Tongue (tissue), 1 donor: ENCODE measurements at regions not wholly inside any gene's neighbourhood (a gene's known extent, or its start where the extent isn't known, plus 50 kb on each side); places are given as distances from the start of the nearest gene placed in this dataset.

Experiments used
- DNase-seq: peaks from one replicate; pipeline ENCODE4 v3.0.0-alpha.2; 2015

GRCh38 chr2:19784456-19784855 lies 117.3 kb downstream of the TTC32 start:
- DNase-seq, result no peak

DNA sequence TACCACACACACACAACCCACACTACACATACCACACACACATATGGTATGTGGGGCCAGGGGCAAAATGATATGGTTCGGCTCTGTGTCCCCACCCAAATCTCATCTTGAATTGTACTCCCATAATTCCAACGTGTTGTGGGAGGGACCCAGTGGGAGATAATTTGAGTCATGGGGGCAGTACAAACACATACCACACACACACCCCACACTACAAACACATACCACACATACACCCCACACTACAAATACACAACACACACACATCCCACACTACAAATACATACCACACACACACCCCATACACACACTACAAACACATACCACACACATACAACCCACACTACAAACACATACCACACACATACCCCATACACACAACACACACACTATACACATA lies 117.8 kb downstream of the TTC32 start:
- no peak for DNase-seq

DNA sequence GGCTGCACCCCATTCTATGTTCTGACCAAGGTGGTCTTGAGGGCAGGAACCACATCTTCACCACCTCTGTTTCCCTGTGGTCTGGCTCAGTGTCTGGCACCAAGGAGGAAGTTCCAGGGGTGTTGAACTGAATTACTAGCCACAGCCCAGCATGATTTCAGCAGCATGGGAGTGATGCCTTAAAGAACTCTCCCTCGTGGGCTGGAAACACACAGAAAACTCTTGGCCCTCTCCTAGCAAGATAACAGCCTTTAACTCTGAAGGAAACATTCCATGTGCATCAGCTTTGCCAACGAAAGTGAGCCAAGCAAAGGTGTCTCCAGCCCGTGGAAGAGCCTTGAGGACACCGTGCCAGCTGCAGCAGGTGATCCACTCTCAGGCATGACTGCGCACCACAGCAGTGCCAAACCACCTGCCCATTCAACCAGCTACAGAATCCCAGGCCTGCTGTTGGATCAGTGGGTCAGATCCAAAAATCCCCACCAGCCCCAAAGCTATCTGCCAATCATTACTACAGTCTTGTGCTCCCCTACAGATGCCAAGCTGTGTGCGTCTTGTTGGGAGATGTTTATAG lies 124.8 kb downstream of the TTC32 start:
- no peak for DNase-seq

DNA sequence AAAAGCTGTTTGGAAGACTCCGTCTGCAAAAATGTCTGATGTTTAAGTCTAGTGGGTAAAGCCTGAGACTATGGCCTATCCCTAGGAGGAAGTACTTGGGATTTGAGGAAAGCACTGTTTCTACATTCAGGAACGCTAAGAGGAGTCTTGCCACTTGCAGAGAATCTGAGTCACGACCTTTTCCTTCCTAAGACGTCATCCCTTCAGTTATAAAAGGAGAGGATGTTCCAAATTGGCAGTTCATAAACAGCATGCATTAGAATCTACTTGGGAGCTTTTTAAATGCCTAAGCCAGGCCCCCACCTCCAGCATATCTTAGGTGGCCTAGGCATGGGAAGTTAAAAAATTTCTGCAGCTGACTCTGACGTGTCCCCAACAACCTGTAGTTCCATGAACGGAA lies 125.9 kb downstream of the TTC32 start:
- no peak for DNase-seq

DNA sequence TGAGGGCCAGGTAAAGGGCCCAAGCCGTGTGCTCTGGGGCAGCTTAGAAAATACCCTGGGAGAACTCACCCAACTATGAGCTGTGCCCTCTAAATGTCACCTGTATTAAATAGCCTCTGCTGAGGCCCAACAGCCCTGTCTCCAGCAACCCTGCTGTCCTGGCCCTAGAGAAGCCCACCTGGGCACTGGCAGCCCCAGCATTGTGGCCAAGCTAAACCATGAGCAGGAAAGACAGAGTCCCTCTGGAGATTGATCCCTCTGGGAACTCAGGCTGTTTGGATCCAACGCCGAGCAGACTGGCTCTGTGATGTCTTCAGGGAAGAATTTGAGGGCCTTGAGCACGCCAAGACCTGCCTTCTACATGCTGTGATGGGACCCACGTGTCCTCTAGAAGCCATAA lies 126.5 kb downstream of the TTC32 start:
- no peak for DNase-seq

- peak; percentile 56 for DNase-seq
Observed at GRCh38 chr2:19774805-19775176, 127.0 kb downstream of the TTC32 start.

DNA sequence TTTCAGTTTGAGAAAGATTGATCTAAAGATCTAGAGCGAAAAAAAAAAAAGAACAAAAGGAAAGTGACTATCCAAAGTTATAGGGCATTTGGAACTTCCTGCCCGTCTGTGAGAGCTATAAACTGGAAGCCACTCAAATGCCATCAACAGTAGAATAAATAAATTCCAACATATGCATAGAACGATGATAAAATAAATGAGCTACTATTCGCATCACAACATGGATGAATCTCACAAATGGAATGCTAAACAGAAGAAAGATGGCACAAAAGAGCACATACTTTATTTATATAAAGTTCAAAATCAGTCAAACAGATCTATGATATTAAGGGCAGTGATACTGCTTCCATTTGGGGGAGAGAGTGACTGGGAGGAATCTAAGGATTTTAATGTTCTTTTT lies 128.8 kb downstream of the TTC32 start:
- DNase-seq, result no peak

DNA sequence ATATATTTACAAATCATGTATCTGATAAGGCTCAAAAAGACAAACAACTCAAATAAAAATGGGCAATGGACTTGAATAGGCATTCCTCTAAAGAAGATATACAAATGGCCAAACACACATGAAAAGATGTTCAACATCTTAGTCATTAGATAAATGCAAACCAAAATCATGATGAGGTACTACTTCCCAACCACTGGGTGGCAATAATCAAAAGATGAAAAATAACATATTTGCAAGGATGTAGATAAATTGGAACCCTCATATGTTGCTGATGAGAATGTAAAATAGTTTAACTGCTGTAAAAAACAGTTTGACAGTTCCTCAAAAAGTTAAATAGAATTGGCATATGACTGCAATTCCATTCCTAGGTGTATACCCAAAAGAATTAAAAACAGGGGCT lies 132.3 kb downstream of the TTC32 start:
- no peak for DNase-seq

GRCh38 chr2:19767899-19768298 lies 133.9 kb downstream of the TTC32 start:
- DNase-seq, result no peak

DNA sequence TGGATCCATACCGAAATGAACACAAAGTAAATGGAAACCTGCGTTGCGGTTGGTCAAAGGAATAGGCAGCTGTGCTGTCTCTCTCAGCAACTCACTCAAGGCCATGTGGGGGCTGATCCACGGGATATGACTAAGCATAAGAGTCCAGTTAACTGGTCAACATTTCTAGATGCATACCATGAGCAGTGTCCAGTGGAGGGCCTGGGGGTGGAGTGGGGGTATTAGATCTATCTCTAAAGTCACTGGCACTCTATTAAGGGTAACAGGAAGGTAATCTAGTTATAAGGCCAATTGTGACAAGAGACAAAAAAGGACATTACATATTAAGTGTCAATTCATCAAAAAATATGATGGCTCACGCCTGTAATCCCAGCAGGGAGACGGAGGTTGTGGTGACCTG lies 136.8 kb downstream of the TTC32 start:
- DNase-seq, result no peak

GRCh38 chr2:19763731-19764130 lies 138.1 kb downstream of the TTC32 start:
- DNase-seq, result no peak

GRCh38 chr2:19762959-19763605 lies 138.7 kb downstream of the TTC32 start:
- DNase-seq, result no peak

GRCh38 chr2:19762142-19762541 lies 139.6 kb downstream of the TTC32 start:
- DNase-seq, result no peak

- no peak for DNase-seq
Observed at GRCh38 chr2:19759880-19760279, 141.9 kb downstream of the TTC32 start.

DNA sequence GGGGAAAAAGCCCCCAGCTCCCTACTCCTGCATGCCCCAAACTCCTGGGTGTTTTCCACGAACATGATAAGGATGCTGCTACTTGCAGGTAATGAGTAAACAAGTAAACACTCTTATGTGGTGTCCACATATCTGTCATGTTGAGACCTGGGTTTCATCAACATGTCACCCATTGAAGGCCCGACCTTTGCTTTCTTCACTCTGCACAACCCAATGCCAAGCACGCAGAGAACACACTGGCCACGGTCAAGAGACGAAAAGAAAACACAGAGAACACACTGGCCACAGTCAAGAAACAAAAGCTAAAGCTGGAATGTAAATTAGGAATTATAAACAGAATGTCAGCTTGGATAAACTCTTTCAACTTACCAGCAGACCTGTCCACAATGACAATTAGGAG lies 143.1 kb downstream of the TTC32 start:
- no peak for DNase-seq

GRCh38 chr2:19757586-19757985 lies 144.2 kb downstream of the TTC32 start:
- no peak for DNase-seq

DNA sequence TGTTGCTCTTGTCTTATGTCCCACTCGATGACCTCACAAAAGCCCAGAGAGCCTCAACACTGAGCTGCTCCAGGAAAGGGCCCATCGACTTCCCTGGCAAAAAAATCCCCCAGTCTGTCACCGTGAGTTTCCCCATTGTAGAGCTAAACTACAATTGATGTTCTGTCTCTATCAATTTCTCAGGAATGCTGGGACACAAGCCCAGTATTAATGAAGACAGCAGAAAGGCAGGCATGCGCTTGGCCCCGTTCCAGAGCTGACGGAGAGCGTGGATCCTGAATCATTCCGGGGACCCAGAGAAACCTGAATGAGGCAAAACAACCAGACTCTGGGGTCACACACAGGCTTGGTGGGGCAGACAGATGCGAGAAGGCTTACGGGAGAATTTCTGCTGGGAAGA lies 146.9 kb downstream of the TTC32 start:
- no peak for DNase-seq

GRCh38 chr2:19753818-19754217 lies 148.0 kb downstream of the TTC32 start:
- no peak for DNase-seq

DNA sequence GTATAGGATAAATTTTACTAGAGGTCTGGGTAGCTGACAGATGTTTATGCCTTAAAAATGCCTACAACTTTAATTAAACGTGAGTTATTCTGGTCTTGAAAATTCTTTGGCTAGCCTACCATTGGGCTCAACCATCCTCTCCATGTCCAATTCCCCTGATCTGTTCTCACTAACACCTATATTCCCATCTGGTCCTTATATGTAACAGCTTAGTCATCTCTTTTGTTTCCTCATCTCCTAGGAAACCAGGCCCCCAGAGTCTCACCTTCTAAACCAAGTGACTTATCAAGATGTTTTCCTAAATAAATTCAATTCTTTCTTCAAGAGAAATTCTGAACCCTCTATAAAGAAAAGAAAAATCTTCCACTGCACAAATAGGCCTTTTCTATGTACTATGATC lies 148.5 kb downstream of the TTC32 start:
- no peak for DNase-seq

- DNase-seq, result no peak
Observed at GRCh38 chr2:19752500-19752899, 149.3 kb downstream of the TTC32 start.

GRCh38 chr2:19751631-19752030 lies 150.2 kb downstream of the TTC32 start:
- DNase-seq, result no peak

DNA sequence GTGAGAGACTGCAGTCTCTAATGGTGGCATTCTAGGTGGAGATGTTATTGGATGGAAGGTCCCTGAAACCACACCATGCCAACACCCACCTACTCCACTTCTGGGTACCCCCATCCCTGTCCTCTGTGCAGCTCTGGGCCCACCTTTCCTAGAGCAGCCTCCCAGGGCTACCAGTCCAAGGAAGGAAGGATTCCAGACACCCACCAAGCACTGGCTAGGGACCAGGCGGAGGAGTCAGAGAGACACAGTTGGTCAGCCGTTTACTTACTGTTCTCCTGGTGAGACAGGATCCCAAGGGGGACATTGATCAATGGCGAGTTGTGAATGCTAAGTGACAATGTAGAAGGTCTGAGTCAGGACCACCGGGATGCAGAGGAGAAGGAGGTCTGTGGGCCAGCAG lies 151.6 kb downstream of the TTC32 start:
- no peak for DNase-seq

DNA sequence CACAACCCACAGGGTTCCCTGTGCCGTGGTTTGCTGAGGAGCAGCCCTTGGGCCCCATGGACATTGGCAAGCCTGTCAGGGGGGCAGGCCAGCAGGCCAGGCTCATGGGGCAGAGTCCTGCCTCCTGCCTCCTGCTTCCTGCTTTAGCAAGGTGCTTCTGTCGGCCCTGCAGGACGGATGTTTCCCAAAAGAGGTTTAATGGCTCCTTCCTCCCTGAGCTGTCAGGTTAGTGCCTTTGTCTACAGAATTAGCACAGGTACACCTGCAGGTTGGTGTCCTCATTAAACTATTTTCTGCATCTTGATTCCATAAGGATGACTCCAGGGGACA lies 152.3 kb downstream of the TTC32 start:
- no peak for DNase-seq

DNA sequence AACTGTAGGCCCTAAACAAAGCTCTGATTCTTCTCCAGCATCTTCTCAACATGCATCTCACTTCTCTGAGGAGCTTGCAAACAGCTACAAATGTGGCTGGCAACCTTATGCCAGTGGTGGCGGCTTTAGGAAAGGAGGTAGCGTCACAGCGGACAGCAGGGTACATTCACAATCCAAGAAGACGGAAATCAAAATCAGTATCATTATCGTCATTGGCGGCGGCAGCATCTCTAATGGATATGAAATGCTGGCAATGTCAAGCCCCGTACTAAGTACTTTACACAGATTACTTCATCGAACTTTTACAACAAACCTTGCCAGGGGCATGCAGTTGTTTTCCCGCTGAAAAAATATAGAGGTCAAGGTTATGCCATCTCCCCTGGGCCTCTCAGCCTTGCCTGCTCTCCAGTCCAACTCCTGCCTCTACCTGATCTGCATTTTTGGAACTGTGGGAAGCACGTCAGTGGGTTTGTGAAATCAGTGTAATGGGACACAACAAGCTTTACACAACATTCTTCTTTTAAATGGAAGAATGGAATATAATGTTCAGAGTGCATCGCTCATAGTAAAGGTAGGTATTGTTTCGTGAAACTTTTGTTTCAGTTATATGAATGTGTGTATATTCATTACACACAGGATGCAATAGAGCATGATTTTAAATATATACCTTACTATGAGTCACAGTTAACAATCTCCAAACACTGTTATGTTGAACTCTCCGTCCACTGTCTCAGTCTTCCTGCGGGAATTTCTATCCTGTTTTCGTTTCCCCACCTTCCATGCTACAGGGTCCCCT lies 152.9 kb downstream of the TTC32 start:
- no peak for DNase-seq
